Hematopoietic multipotent progenitor cell treated with erythropoietin and hydrocortisone succinate and interleukin-3 and kit ligand, for 4 days (in vitro differentiated cells): ENCODE measurements at regions not wholly inside any gene's neighbourhood (a gene's known extent, or its start where the extent isn't known, plus 50 kb on each side); places are given as distances from the start of the nearest gene placed in this dataset.

Source experiments
- DNase-seq: peaks from one replicate; pipeline ENCODE4 v3.0.0-alpha.2; 2015

GRCh38 chr14:101233391-101233790 lies 327.9 kb upstream of the DIO3 start:
- no peak for DNase-seq

GRCh38 chr14:101233808-101234207 lies 327.5 kb upstream of the DIO3 start:
- no peak for DNase-seq

- DNase-seq = no peak
Observed at GRCh38 chr14:101234244-101234937, 326.9 kb upstream of the DIO3 start.

GRCh38 chr14:101234999-101235334 lies 326.3 kb upstream of the DIO3 start:
- no peak for DNase-seq

GRCh38 chr14:101235335-101236103 lies 325.8 kb upstream of the DIO3 start:
- DNase-seq = peak; percentile 78

GRCh38 chr14:101236496-101237251 lies 324.6 kb upstream of the DIO3 start:
- no peak for DNase-seq

- no peak for DNase-seq
Observed at GRCh38 chr14:101237252-101237616, 324.1 kb upstream of the DIO3 start.

- no peak for DNase-seq
Observed at GRCh38 chr14:101239065-101239464, 322.2 kb upstream of the DIO3 start.

GRCh38 chr14:101241147-101241546 lies 320.1 kb upstream of the DIO3 start:
- no peak for DNase-seq

- no peak for DNase-seq
Observed at GRCh38 chr14:101241807-101242278, 319.5 kb upstream of the DIO3 start.

GRCh38 chr14:101242442-101243385 lies 318.6 kb upstream of the DIO3 start:
- DNase-seq = no peak

- DNase-seq = no peak
Observed at GRCh38 chr14:101243587-101244338, 317.5 kb upstream of the DIO3 start.

- no peak for DNase-seq
Observed at GRCh38 chr14:101246894-101247841, 314.1 kb upstream of the DIO3 start.

GRCh38 chr14:101247842-101248725 lies 313.2 kb upstream of the DIO3 start:
- DNase-seq = no peak

GRCh38 chr14:101248840-101249675 lies 312.2 kb upstream of the DIO3 start:
- no peak for DNase-seq

GRCh38 chr14:101249676-101250036 lies 311.6 kb upstream of the DIO3 start:
- DNase-seq = no peak

GRCh38 chr14:101250336-101250947 lies 310.9 kb upstream of the DIO3 start:
- DNase-seq = no peak
